ENCODE measurements at regions not wholly inside any gene's neighbourhood (a gene's known extent, or its start where the extent isn't known, plus 50 kb on each side); places are given as distances from the start of the nearest gene placed in this dataset.

- no peak for TF ChIP-seq CTCF (IDR thresholded peaks at IDR 0.05; ENCODE audit: low read depth, low read length, missing control alignments)
- H3K4me3 ChIP-seq (replicated peaks; ENCODE audit: low read depth, low read length): no peak overlapping the region
- no peak for DNase-seq (ENCODE audit: extremely low read depth, low read depth)
These were observed 214.5 kb downstream of the HS3ST3A1 start for GRCh38 chr17:13387236-13387635.

GRCh38 chr17:13385481-13385911 lies 216.2 kb downstream of the HS3ST3A1 start:
- no peak for TF ChIP-seq CTCF (IDR thresholded peaks at IDR 0.05; ENCODE audit: low read depth, low read length, missing control alignments)
- no peak overlapping the region for H3K4me3 ChIP-seq (replicated peaks; ENCODE audit: low read depth, low read length)
- no peak for DNase-seq (ENCODE audit: extremely low read depth, low read depth)

GRCh38 chr17:13384626-13385025 lies 217.1 kb downstream of the HS3ST3A1 start:
- H3K4me3 ChIP-seq (replicated peaks; ENCODE audit: low read depth, low read length): no peak overlapping the region
- no peak for TF ChIP-seq CTCF (IDR thresholded peaks at IDR 0.05; ENCODE audit: low read depth, low read length, missing control alignments)
- DNase-seq (ENCODE audit: extremely low read depth, low read depth): no peak

GRCh38 chr17:13378361-13378760 lies 223.4 kb downstream of the HS3ST3A1 start:
- no peak for TF ChIP-seq CTCF (IDR thresholded peaks at IDR 0.05; ENCODE audit: low read depth, low read length, missing control alignments)
- H3K4me3 ChIP-seq (replicated peaks; ENCODE audit: low read depth, low read length): no peak overlapping the region
- no peak for DNase-seq (ENCODE audit: extremely low read depth, low read depth)

GRCh38 chr17:13374203-13375143 lies 227.3 kb downstream of the HS3ST3A1 start:
- no peak for DNase-seq (ENCODE audit: extremely low read depth, low read depth)
- H3K4me3 ChIP-seq (replicated peaks; ENCODE audit: low read depth, low read length): no peak overlapping the region
- no peak for TF ChIP-seq CTCF (IDR thresholded peaks at IDR 0.05; ENCODE audit: low read depth, low read length, missing control alignments)

GRCh38 chr17:13372432-13372831 lies 229.3 kb downstream of the HS3ST3A1 start:
- DNase-seq (ENCODE audit: extremely low read depth, low read depth): no peak
- no peak overlapping the region for H3K4me3 ChIP-seq (replicated peaks; ENCODE audit: low read depth, low read length)
- no peak for TF ChIP-seq CTCF (IDR thresholded peaks at IDR 0.05; ENCODE audit: low read depth, low read length, missing control alignments)
